ENCODE measurements at regions not wholly inside any gene's neighbourhood (a gene's known extent, or its start where the extent isn't known, plus 50 kb on each side); places are given as distances from the start of the nearest gene placed in this dataset.

- TF ChIP-seq POLR2A (IDR thresholded peaks at IDR 0.05) = no peak
- no peak for TF ChIP-seq CTCF (IDR thresholded peaks at IDR 0.05)
These were observed 349.6 kb upstream of the KCNMB2 start for GRCh38 chr3:178186666-178187065.

Measured in adrenal gland (tissue), 5 donors.